NAMALWA (cell line): ENCODE measurements at regions not wholly inside any gene's neighbourhood (a gene's known extent, or its start where the extent isn't known, plus 50 kb on each side); places are given as distances from the start of the nearest gene placed in this dataset.
"Not testable (repeated sequence)": the region's sequence is repeated elsewhere in the genome, so short reads cannot be mapped to it uniquely, and the experiment has no call there.

ENCODE experiments used
- DNase-seq: peaks from one replicate; pipeline ENCODE4 v3.0.0-alpha.2; 2015; ENCODE audit warnings: low spot score

DNA sequence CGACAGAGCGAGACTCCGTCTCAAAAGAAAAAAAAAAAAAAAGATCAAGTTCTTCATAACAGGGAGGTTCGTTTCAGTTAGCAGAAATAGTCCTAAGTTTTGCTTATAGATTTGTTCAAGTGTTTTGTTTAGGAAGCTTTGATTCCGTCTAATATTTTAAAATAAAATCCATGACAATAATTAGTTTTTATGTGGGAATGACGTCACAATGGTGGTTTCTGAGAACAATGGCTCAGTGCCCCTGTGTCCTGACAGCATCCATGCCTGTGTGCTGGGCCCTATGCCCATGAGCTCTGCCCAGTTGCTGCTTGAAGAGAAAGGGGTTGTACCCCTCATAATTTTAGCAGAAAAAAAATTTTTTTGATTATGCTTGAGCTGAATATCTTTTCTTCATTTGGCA, 134.0 kb downstream of the SST start:
- DNase-seq, result no peak

DNA sequence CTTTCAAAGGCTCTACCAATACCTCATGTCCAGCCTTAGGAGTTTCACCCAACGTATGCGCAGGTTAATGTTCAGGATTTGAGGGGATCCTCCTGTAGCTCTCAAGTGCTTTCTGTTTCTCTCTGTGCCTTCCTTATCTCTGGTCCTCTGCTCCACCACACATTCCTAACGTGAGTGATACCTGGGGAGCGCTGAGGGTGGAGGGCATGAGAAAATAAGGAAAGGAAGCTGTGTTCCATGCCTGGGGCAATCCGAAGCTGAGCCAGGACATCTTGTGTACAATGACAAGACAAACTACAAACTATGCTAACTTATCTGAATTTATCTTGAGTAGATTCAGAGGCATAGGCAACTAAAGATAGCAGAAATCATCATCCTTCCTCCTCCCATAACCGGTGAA, 136.4 kb downstream of the SST start:
- no peak for DNase-seq

DNA sequence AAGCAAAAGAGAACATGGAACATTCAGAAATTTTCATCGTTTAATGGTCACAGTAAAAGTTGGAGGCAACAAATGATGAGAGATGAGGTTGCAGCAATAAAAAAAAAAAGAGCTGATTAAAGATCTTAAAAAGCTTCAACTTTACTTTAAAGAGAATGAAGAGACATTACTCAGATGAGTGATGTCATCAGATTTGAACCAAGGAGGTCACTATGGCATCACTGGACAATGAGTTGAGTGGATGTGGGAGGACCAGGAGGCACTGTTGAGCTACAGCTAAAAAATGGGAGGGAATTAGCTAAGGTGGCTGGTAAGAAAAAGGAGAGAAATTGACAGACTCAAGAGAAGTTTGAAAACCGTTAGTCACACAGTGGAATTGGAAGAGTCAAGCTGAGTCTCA, 138.4 kb downstream of the SST start:
- no peak for DNase-seq

DNA sequence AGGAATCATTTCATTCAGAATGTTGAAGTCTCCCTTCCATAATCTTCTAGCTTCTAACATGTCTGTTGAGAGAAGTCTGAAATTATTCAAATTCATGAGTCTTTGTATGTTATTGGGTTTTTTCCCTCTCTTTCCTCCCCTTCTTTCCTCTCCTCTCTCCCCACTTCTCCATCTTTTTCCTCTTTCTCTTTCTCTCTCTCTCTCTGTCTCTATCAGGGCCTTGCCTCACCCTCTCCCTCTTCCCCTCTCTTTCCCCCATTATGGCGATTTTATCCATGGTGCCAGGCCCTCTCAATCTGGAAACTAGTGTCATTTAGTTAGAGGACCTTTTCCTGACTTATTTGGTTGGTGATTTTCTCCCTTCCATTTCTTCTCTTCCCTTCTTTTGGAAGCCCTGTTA, 147.3 kb downstream of the SST start:
- no peak for DNase-seq

DNA sequence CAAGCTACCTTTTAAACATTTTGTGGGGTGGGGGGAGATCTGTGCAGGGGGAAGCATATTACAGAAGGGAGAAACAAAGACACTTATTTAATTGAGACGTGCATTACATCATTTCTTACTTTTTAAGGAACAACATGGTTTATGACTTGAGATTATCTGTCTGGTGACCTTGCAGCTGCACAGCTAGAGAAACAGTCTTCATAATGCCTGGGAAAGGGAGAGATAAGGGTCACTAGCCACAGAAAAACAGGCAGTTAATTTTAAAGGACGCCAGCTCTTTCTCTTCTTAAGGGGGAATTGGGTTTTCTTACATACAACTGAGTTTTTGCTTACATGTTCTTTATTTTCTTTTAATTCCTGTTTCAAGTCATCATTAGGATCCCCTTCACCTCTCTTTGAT, 147.9 kb downstream of the SST start:
- peak; percentile 55 for DNase-seq

DNA sequence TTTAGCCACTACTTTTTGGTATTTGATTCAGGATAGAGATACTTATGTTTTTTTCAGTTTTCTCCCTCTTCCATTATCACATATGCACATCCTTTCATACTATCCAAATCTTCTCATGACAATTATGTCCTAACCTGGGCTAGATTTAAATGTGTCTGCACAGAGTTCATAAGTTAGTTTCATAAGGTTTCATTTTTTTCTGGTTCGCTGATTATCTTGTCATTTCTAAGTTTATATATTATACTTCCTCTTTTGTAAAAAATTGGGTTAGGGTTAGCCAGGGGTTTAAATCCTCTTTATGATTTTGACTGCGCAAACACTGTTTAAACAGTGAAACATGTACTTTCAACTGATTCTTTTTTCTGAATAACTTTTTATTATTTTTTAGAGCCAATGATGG, 148.6 kb downstream of the SST start:
- DNase-seq, result peak; percentile 65

DNA sequence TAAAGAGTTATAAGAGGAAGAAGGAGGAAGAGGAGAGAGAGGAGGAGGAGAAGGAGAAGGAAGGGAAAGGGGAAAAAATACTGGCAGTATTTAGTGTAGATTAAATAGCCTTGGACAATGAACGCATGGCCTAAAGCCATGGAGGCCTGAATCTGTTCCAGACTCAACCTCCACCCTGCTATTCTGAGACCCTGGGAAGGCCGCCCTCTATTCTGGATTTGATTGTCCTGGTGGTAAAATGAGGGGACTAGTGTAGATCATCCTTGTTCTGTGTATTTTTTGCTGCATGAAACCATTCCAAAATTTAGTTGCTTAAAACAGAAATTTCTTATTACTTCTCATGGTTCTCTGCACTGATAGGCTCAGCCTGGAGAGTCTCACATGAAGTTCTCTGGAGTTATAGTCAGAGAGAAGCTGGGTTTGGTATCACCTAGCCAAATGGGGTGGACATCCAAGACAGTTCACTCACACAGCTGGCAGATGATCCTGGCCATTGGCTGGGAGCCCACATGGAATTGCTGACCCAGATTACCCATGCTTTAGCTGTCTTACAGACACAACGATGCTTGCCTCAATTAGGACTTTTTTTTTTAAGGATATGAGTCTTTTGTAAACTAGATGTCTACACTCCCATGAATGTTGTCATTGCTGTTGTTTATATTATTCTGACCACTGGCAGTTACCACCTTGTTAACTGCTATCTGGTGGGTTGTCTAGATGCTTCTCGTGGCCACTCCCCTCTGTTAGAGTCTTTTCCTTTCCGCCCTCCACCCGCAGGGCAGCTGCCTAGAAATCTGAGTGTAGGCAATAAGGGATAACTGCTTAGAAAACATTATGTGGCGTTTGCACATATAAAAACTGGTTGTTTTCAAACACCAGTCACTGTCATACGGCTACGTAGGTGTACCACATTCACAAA, 149.9 kb downstream of the SST start:
- DNase-seq, result no peak

DNA sequence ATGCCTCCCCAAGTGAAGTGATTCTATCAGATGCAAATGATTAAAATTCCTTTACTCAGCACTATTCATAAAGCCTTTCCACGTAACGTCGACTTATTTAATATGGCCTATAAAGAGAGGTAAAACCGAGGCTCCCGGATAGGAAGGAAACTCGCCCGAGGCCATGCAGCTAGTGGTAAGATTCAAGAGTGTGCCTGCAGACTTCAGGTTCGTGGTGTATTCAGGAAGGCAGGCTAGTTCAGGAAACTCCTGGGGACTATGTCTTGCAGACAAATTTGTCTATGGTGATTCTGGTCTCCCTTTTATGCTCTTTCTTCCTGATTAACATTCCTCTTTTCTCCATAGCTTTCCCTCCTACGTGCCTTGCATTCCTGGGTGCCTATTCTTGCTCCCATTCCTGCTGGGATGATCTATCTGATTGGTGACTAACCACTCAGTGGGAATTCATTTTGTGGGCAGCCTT, 150.7 kb downstream of the SST start:
- no peak for DNase-seq

DNA sequence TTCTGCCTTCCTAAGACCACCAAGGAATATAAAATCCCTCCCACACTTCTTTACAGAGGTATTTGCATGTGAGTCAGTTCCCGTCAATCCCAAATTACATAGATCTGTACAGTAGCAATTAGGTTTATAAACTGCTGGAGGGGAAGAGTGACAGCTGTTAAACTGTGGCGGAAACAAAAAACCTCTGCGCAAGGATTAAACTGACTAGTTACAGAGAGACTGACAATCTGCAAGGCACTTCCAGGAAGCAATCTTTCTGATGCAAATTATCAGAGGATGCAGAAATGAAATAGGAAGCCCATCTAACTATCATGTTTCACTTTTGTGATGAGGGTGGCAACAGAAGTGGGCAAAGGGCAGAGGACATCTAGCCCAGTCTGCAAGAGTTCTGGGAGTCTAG, 150.4 kb downstream of the RTP4 start:
- DNase-seq, result no peak

DNA sequence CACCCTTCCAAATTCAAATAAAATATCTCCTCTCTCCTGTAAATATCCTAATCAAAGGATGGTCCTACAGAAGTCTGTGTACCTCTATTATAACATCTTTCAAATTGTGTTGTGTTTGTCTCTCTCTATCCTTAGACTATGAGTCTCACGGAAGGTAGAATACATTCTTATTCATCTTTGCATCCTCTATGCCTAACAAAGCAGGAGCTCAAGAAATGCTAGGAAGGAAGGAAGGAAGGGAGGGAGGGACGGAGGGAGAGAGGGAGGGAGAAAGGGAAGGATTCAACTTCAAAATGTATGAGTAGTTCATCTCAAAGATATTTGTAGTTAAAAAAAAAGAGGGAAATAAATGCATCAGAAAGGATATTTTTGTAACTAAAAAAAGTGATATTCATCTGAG, 150.0 kb downstream of the RTP4 start:
- no peak for DNase-seq

DNA sequence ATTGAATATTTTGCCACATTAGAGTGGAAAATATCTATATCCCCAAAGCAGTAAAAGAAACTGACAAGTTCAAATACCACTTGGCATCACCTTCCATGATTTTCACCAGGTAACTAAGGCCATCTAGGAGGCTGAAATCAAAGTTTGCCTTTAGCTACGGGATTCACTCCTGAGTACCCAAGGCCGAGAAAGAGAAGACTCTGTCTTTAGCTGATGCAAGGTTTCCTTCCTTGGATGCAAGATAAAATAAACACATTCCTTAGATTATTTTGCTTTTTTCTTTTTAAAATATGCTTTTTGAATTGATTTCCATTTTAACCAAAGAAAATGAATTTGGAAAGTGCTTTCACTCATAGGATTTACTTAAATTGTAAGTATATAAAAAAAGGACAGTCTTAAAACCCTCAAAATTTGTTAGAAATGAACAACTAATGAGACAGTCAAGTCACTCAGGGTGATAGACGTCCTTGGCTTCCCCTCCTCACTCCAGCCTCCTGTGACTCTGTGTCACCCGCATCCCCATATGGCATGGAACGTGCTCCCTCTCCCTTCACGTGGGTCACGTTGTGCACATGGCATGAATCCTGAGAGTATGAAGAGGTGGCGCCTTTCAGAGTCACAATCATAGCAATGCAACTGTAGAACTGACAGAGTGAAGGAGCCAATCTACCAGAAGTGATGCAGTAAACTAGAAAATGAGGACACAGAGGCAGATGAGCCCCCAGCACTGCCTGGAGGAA, 148.4 kb downstream of the RTP4 start:
- no peak for DNase-seq

DNA sequence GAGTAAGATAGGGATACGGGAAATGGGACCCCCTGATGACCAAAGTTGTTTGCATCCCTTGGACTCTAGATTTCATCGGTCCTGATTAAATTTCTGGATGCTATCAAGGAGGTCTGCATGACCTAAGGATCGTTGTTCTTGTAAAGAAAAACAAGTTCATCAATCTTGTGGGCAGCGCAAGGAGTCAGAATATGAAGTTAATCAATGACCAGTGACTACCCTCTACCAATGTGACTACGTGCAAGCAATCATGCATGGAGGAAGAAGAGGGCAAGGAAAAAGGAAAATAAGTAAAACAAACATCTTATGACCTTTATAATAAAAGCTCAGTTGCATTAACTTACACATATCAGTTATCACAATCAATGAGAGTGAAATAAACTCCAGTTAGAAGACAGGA, 139.7 kb downstream of the RTP4 start:
- no peak for DNase-seq

DNA sequence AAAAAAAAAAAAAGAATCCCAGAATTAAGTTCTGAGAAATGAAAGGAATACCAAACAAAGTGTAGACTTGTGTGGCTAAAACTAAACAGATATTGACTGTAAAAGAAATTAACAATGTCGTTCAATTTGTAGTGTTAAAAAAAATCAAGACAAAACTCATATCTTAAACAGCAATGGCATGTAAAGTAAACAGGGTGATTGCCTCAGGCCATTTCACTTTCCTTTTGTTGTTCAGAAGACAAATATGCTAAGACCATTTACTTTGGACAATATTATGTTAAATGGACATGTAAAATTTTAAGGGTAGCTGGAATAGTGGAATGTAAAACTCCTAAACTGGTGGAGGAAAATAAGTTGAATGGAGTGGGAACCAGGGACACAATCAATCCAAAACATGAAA, 139.1 kb downstream of the RTP4 start:
- no peak for DNase-seq

DNA sequence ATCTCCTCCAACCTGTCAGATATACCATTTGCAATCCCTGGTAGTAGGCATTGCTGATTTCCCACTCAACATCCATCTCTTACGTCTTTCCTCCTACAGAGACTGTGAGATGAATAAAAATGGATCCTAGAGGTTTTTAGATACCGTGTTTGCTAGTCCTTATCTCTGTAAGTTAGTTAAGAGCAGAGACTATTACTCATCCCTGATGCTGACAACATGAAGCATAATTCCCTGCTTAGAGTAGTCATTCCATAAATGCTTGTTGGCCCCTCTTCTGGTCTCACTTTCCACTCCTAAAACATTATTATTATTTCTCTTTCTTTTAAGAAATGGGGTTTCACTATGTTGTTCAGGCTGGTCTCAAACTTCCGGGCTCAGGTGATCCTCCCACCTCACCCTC, 136.2 kb downstream of the RTP4 start:
- DNase-seq, result no peak

DNA sequence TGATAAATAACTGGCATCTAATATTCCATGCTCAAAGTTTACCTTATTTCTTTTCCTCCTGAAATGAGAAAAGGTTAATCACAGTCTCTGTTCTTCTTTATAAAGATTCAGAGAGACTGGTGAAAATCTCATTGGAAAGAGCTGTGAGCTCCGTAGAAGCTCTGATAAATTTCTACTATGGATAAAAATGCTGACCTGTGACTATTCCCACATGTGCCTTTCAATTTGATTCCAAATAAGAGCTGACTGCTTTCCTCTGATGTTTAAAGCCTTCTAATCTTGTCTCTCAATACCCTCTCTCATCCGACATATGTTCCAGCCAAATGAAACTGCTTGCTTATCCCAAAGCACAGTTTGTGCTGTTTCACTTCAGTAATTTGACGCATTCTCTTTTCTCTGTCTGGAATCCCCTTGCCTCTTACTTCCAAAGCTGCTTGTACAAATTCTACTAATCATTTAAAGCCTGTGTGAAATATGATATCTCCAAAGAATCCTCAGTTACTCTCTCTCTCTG, 130.1 kb downstream of the RTP4 start:
- no peak for DNase-seq

DNA sequence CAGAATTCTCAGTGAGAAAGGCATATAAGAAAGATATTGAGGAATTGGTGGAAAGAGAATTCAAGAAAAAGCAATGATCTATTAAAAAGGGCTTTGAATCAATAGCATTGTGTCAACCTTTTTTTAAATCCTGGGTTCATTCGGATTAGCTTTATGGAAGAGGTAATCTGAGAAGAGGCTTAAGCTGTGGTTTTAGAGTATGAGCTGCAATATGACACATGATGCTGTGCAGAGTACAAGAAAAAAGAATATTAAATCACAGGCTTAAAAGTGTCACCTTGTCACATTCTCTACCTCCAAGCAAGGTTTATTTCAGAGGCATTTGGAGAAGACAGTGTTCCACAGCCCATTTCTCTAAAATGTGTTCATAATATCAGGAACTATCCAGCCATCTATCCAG, 128.9 kb downstream of the RTP4 start:
- no peak for DNase-seq

DNA sequence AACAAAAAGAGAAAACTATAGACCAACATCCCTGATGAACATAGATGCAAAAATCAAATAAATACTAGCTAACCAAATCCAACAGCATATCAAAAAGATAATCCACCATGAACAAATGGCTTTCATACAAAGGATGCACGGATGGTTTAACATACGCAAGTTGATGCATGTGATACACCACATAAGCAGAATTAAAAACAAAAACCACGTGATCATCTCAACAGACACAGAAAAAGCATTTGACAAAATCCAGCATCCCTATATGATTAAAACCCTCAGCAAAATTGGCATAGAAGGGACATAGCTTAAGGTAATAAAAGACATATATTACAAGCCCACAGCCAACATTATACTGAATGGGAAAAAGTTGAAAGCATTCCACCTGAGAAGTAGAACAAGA, 125.9 kb downstream of the RTP4 start:
- DNase-seq, result not testable (repeated sequence)

DNA sequence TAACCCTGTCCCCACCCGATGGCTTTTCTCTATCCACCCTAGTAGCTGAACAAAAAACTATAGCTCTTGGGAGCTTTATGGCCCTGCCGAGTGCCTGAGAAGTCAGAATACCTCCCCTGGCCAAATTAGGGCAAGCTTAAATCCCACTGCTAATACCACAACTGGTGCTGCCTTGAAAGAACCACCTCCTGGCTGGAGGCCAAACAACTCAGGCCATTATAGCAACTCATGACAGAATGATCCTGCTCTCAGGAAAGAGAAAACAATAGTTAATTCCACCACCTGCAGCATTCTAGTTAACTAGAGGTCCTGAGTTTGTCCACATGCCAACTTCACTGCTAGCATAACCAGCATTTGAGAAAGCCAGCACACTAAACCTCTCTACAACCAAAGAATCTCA, 123.2 kb downstream of the RTP4 start:
- no peak for DNase-seq

DNA sequence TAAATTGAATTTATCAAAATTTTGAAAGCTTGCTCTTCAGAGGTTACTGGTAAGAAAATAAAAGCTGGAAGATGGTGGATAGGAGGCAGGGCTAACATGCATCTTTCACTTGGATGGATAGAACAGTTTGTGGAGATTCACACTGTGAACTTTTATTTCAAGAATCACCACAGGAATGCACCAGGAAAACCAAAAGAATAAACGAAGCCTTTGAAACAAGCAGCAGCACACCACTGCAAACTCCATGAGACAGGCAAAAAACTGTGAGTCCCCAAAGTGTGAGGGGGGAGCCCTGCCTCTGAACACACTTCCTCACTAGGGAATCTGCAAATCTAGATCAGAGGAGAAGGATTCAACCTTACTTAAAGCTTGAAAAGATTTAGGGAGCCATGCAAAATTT, 122.2 kb downstream of the RTP4 start:
- no peak for DNase-seq

DNA sequence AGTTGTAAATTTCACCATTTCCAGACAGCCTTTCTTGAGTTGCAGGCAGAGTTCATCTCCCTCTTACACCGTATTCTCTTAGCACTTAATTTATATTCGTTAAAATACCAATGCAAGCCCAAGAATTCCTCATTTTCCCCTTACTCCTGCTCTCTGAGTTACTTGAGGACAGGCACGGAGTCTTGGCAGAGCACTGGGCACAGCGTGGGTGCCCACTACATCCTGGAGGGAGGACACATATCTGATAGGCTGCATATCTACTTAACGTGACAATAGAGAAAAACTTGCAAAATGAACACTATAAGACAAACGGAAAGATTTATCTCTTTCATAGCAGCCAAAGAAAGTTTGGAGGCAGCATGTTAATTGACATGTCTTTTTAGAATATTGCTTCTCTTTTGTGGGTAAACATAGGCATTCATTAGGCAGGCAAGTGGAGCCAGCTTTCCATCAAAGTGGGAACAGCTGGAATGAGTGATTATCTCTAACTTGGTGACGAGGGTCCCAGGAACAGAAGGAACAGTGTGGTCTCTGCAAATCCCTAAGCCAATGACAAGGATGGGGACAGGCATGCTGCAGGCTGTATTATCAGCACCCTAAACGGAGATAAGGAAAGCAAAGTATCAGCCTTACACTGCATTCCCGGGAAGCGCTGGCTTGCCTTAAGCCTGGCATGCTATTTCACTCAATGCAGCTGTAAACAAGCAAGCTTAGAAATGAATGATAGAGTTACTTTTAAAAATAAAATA, 116.5 kb downstream of the RTP4 start:
- no peak for DNase-seq

DNA sequence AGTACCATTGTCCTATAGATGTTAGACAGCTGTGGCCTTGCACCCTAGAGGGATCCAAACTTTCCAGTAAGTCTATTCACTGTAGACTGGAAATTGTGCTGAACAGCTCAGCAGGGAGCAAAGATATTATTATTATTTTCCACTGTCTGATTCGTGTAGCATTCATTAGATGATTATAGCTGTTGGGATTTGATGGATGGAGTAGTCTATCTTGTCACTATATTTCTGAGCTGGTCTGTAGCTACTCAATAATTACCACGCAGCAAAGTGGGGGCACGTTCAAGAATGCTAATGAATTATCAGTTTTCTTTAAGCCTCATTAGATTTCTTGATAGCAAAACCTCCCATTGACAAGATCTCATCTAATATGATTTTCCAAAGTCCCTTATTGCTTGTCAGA, 113.2 kb downstream of the RTP4 start:
- DNase-seq, result no peak

DNA sequence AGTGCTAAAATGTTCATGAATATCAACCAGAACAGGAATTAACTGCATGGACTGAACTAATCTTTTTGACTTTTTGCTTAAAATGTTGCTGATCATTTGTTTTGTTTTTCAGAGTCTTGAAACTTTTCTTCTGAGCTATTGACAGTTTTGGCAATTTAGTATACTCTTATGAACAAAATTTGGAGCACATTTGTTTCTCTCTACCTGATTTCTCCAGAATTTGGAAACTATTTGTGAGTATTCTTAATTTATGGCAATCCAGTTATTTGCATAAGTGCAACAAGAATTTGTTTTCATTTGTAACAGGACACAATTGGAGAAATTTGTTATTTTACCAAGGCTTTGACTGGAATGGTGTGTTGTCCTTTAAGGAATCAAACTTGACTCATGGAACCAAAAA, 107.4 kb downstream of the RTP4 start:
- peak; percentile 18 for DNase-seq
